Natural killer cell (primary cell): ENCODE measurements at regions not wholly inside any gene's neighbourhood (a gene's known extent, or its start where the extent isn't known, plus 50 kb on each side); places are given as distances from the start of the nearest gene placed in this dataset.

ENCODE experiments used
- ATAC-seq, 3 donors: fragments of 150-1000 bp in 2 of 3; fragments of 200-7000 bp in 1 of 3; cut with Tn5 transposase; 1 replicate in 1 of 3; 2 replicates in 2 of 3; pipeline ENCODE4 v1.10.0; 2021; ENCODE audit warnings: mild to moderate bottlenecking in 2 of 3, moderate library complexity in 2 of 3
- DNase-seq, 2 donors: peaks; one replicate each; pipeline versions ENCODE4 v3.0.0 to v3.0.0-alpha.2; 2013 to 2021; ENCODE audit warnings: mixed read lengths in 1 of 2
- H3K27ac ChIP-seq: one replicate; pipeline ENCODE4 v1.5.1; 2013; ENCODE audit warnings: mild to moderate bottlenecking, low read length
- H3K27me3 ChIP-seq: one replicate; pipeline ENCODE4 v1.6.1; 2013; ENCODE audit warnings: low read length; ENCODE audit not compliant: control insufficient read depth, insufficient read depth
- H3K36me3 ChIP-seq: one replicate; pipeline ENCODE4 v1.6.1; 2013; ENCODE audit warnings: low read length; ENCODE audit not compliant: control insufficient read depth, insufficient read depth
- H3K4me1 ChIP-seq: one replicate; pipeline ENCODE4 v1.6.1; 2013; ENCODE audit warnings: low read length; ENCODE audit not compliant: control insufficient read depth, insufficient read depth
- H3K4me3 ChIP-seq: one replicate; pipeline ENCODE4 v1.5.1; 2013; ENCODE audit warnings: low read length
- H3K9me3 ChIP-seq: one replicate; pipeline ENCODE4 v1.6.1; 2013; ENCODE audit warnings: low read length; ENCODE audit not compliant: control insufficient read depth, insufficient read depth
- H3K27ac Mint-ChIP-seq, 2 donors: one replicate each; pipeline ENCODE4 v1.8.0; 2022; ENCODE audit warnings: mild to moderate bottlenecking in 2 of 2, mixed read lengths in 2 of 2, moderate library complexity in 1 of 2
- H3K27me3 Mint-ChIP-seq, 2 donors: one replicate each; pipeline ENCODE4 v1.8.0; 2022; ENCODE audit warnings: low read depth in 2 of 2, mixed read lengths in 2 of 2
- H3K36me3 Mint-ChIP-seq: one replicate; pipeline ENCODE4 v1.8.0; 2022; ENCODE audit warnings: mixed read lengths
- H3K4me1 Mint-ChIP-seq, 2 donors: one replicate each; pipeline ENCODE4 v1.8.0; 2022; ENCODE audit warnings: mixed read lengths in 2 of 2
- H3K4me3 Mint-ChIP-seq: one replicate; pipeline ENCODE4 v1.8.0; 2022; ENCODE audit warnings: mild to moderate bottlenecking, moderate library complexity, mixed read lengths
- H3K9me3 Mint-ChIP-seq, 2 donors: one replicate each; pipeline ENCODE4 v1.8.0; 2022; ENCODE audit warnings: mixed read lengths in 2 of 2
- CTCF ChIP-seq: fragments of 200-600 bp; IDR thresholded peaks from one replicate; pipeline ENCODE4 v1.8.0; 2022; ENCODE audit warnings: antibody characterized with exemption
- WGBS: methylation state at CpG from one replicate; pipeline ENCODE4 v1.1.7; 2013; ENCODE audit warnings: missing lambda C conversion rate; ENCODE audit not compliant: insufficient coverage; 5-methylcytosine and 5-hydroxymethylcytosine counted together
- intact Hi-C: fragments of 100-400 bp; cut with micrococcal nuclease; formaldehyde crosslinking; loops from one replicate; pipeline ENCODE4 v1.14.2; 2022

DNA sequence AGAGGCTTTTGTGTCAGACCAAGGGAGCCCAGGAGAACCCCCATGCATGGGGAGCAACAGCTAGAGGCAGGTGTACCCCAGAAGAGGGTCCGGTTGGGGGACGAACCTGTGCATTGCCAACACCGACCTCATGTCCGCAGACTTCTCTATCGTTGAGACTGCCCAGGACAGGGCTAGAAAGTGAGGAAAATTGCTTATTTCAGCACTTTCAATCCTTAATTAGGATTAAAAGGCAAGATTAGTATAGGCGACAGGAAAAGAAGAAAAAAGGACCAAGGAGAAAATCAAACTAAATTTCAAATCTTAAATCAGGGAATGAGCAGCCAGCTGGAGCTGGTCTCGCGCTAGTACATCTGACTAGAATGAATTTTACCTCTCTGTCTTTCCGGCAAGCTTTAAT, 438.9 kb upstream of the SOX11 start:
- Histone ChIP-seq H3K4me3 (no peak overlapping the region), H3K27me3 (no peaks in the 10 kb centered on the region), H3K27ac (no peak overlapping the region), H3K36me3 (no peaks in the 10 kb centered on the region), H3K4me1 (no peaks in the 10 kb centered on the region), H3K9me3 (peaks cover 11% of the 10 kb centered on the region)
- Mint-ChIP-seq H3K27me3 (no peaks in the 10 kb centered on the region), H3K36me3 (no peaks in the 10 kb centered on the region), H3K4me1 (no peaks in the 10 kb centered on the region), H3K9me3 (peaks cover 14 to 33% of the 10 kb centered on the region in 2 donors), H3K27ac (no peak overlapping the region), H3K4me3 (no peak overlapping the region)
- WGBS, result 93% methylated on average over 8 of the region's 9 CpGs
- no peak for TF ChIP-seq CTCF
- DNase-seq (no peak), ATAC-seq (no peak)
- intact Hi-C loops, result no loop called here

- ATAC-seq (no peak), DNase-seq (no peak)
- H3K27ac Mint-ChIP-seq, result no peak overlapping the region
- Histone ChIP-seq H3K36me3 (no peaks in the 10 kb centered on the region), H3K4me3 (no peak overlapping the region), H3K27me3 (no peaks in the 10 kb centered on the region), H3K4me1 (no peaks in the 10 kb centered on the region), H3K27ac (no peak overlapping the region), H3K9me3 (peaks cover 13% of the 10 kb centered on the region)
- intact Hi-C loops, result no loop called here
- H3K27me3 Mint-ChIP-seq, result no peaks in the 10 kb centered on the region
- WGBS, result 77% methylated on average over 8 of the region's 8 CpGs
- H3K4me3 Mint-ChIP-seq, result no peak overlapping the region
- no peak for TF ChIP-seq CTCF
- peaks cover 8% of the 10 kb centered on the region for H3K36me3 Mint-ChIP-seq
- no peaks in the 10 kb centered on the region for H3K4me1 Mint-ChIP-seq
- H3K9me3 Mint-ChIP-seq, result peaks cover 20 to 41% of the 10 kb centered on the region in 2 donors
Observed at GRCh38 chr2:5254791-5255332, 437.3 kb upstream of the SOX11 start.

GRCh38 chr2:5263291-5263690, 428.9 kb upstream of the SOX11 start:
- no peak for DNase-seq
- peaks cover 2% of the 10 kb centered on the region for H3K9me3 ChIP-seq
- no peak overlapping the region for H3K27ac ChIP-seq
- 95% methylated on average over 1 of the region's 1 CpG for WGBS
- no peaks in the 10 kb centered on the region for H3K36me3 ChIP-seq
- no peak overlapping the region for H3K4me3 Mint-ChIP-seq
- H3K9me3 Mint-ChIP-seq, result peaks cover 16 to 26% of the 10 kb centered on the region in 2 donors
- ATAC-seq, result no peak
- no peaks in the 10 kb centered on the region for H3K4me1 Mint-ChIP-seq
- peaks cover 22% of the 10 kb centered on the region for H3K36me3 Mint-ChIP-seq
- no peaks in the 10 kb centered on the region for H3K4me1 ChIP-seq
- H3K27me3 ChIP-seq, result no peaks in the 10 kb centered on the region
- intact Hi-C loops, result no loop called here
- no peaks in the 10 kb centered on the region for H3K27me3 Mint-ChIP-seq
- no peak overlapping the region for H3K4me3 ChIP-seq
- TF ChIP-seq CTCF, result no peak
- H3K27ac Mint-ChIP-seq, result no peak overlapping the region

GRCh38 chr2:5264361-5264760, 427.8 kb upstream of the SOX11 start:
- no peak for ATAC-seq
- Mint-ChIP-seq H3K27me3 (no peaks in the 10 kb centered on the region), H3K36me3 (peaks cover 19% of the 10 kb centered on the region), H3K4me1 (no peaks in the 10 kb centered on the region), H3K4me3 (no peak overlapping the region), H3K27ac (no peak overlapping the region), H3K9me3 (peaks cover 11 to 22% of the 10 kb centered on the region in 2 donors)
- DNase-seq, result no peak
- TF ChIP-seq CTCF, result no peak
- Histone ChIP-seq H3K27ac (no peak overlapping the region), H3K27me3 (no peaks in the 10 kb centered on the region), H3K9me3 (no peaks in the 10 kb centered on the region), H3K4me1 (no peaks in the 10 kb centered on the region), H3K4me3 (no peak overlapping the region), H3K36me3 (no peaks in the 10 kb centered on the region)
- intact Hi-C loops, result no loop called here
- WGBS, result 44% methylated on average over 2 of the region's 3 CpGs
